SK-N-SH treated with all-trans-retinoic acid at 6 μM for 48 hours (cell line): ENCODE measurements at regions not wholly inside any gene's neighbourhood (a gene's known extent, or its start where the extent isn't known, plus 50 kb on each side); places are given as distances from the start of the nearest gene placed in this dataset.

Experiments
- CREB5 ChIP-seq: fragments of 250-450 bp; sonication (Bioruptor Pico); IDR thresholded peaks from 2 replicates; pipeline ENCODE4 v1.5.1; 2020; ENCODE audit warnings: low read depth, mild to moderate bottlenecking, moderate library complexity
- ISL1 ChIP-seq: fragments of 250-450 bp; sonication (Bioruptor Pico); IDR thresholded peaks from 2 replicates; pipeline ENCODE4 v2.1.2; 2022; ENCODE audit warnings: mild to moderate bottlenecking, moderate library complexity
- PATZ1 ChIP-seq: fragments of 250-450 bp; sonication (Bioruptor Pico); IDR thresholded peaks from 2 replicates; pipeline ENCODE4 v1.8.0; 2020; ENCODE audit warnings: mild to moderate bottlenecking, moderate library complexity, borderline replicate concordance
- RARB ChIP-seq: fragments of 250-450 bp; sonication (Bioruptor Pico); IDR thresholded peaks from 2 replicates; pipeline ENCODE4 v1.8.0; 2021; ENCODE audit warnings: mild to moderate bottlenecking, moderate library complexity

GRCh38 chr3:24929521-24929920, 434.9 kb upstream of the THRB start:
- TF ChIP-seq PATZ1 (CRISPR knock-in tag) (no peak), RARB (CRISPR knock-in tag) (no peak), CREB5 (CRISPR knock-in tag) (no peak), ISL1 (CRISPR knock-in tag) (no peak)
